Vagina (tissue), 2 donors: ENCODE measurements at regions not wholly inside any gene's neighbourhood (a gene's known extent, or its start where the extent isn't known, plus 50 kb on each side); places are given as distances from the start of the nearest gene placed in this dataset.

Experiments
- CTCF ChIP-seq, 3 experiments: fragments of 450-650 bp in 2 of 3; fragments of 200-600 bp in 1 of 3; sonication (generic) in 1 of 3; IDR thresholded peaks; one replicate each; pipeline ENCODE4 v1.5.1; 2017 to 2019; ENCODE audit warnings: antibody characterized with exemption in 3 of 3, mild to moderate bottlenecking in 2 of 3, moderate library complexity in 2 of 3
- POLR2A ChIP-seq, 2 donors: fragments of 450-650 bp; IDR thresholded peaks; one replicate each; pipeline ENCODE4 v1.6.1; 2017; ENCODE audit warnings: antibody characterized with exemption in 2 of 2, mild to moderate bottlenecking in 2 of 2, moderate library complexity in 2 of 2
- POLR2AphosphoS5 ChIP-seq, 2 donors: sonication (generic); formaldehyde crosslinking; IDR thresholded peaks; one replicate each; pipeline ENCODE4 v1.9.0; 2017; ENCODE audit warnings: antibody characterized with exemption in 2 of 2, mild to moderate bottlenecking in 2 of 2, low read depth in 1 of 2; ENCODE audit not compliant: insufficient read depth in 1 of 2

- TF ChIP-seq CTCF (IDR thresholded peaks at IDR 0.05) (no peak), POLR2AphosphoS5 (IDR thresholded peaks at IDR 0.05; ENCODE audit: insufficient read depth in 1 of 2, low read depth in 1 of 2) (no peak), POLR2A (IDR thresholded peaks at IDR 0.05) (no peak)
Measured at GRCh38 chr5:124516567-124516966, 229.9 kb downstream of the ZNF608 start.
